DMS114 treated with DMSO at 0.1 percent for 48 hours (cell line): ENCODE measurements at regions not wholly inside any gene's neighbourhood (a gene's known extent, or its start where the extent isn't known, plus 50 kb on each side); places are given as distances from the start of the nearest gene placed in this dataset.

ENCODE experiments used
- DNase-seq: peaks from one replicate; lab custom pipeline; 2025; ENCODE audit not compliant: unreplicated experiment; lab: John Stamatoyannopoulos, UW

- DNase-seq: no peak
Observed at GRCh38 chr12:45548426-45548825, 181.1 kb upstream of the ARID2 start.

- no peak for DNase-seq
Observed at GRCh38 chr12:45549337-45549902, 180.1 kb upstream of the ARID2 start.

- DNase-seq: no peak
Observed at GRCh38 chr12:45553204-45553603, 176.3 kb upstream of the ARID2 start.

GRCh38 chr12:45557016-45557415, 172.5 kb upstream of the ARID2 start:
- DNase-seq: no peak

GRCh38 chr12:45558353-45558752, 171.2 kb upstream of the ARID2 start:
- DNase-seq: no peak

- no peak for DNase-seq
Observed at GRCh38 chr12:45559537-45559936, 170.0 kb upstream of the ARID2 start.

- no peak for DNase-seq
Observed at GRCh38 chr12:45560689-45561088, 168.8 kb upstream of the ARID2 start.

- DNase-seq: no peak
Observed at GRCh38 chr12:45561488-45561887, 168.0 kb upstream of the ARID2 start.

- no peak for DNase-seq
Observed at GRCh38 chr12:45565590-45565989, 163.9 kb upstream of the ARID2 start.

- no peak for DNase-seq
Observed at GRCh38 chr12:45566257-45566656, 163.2 kb upstream of the ARID2 start.

GRCh38 chr12:45568808-45569207, 160.7 kb upstream of the ARID2 start:
- DNase-seq: no peak

GRCh38 chr12:45570501-45570900, 159.0 kb upstream of the ARID2 start:
- no peak for DNase-seq

- no peak for DNase-seq
Observed at GRCh38 chr12:45572114-45572513, 157.4 kb upstream of the ARID2 start.

GRCh38 chr12:45575417-45575816, 154.1 kb upstream of the ARID2 start:
- DNase-seq: no peak

- DNase-seq: no peak
Observed at GRCh38 chr12:45575823-45576475, 153.6 kb upstream of the ARID2 start.

GRCh38 chr12:45577844-45578399, 151.6 kb upstream of the ARID2 start:
- no peak for DNase-seq

- DNase-seq: no peak
Observed at GRCh38 chr12:45580356-45580969, 149.0 kb upstream of the ARID2 start.

- DNase-seq: no peak
Observed at GRCh38 chr12:45581112-45581511, 148.4 kb upstream of the ARID2 start.

- DNase-seq: no peak
Observed at GRCh38 chr12:45582536-45582935, 147.0 kb upstream of the ARID2 start.

- DNase-seq: no peak
Observed at GRCh38 chr12:45582986-45583659, 146.4 kb upstream of the ARID2 start.

GRCh38 chr12:45584336-45584735, 145.2 kb upstream of the ARID2 start:
- DNase-seq: no peak
